HCT116 (cell line): ENCODE measurements at regions not wholly inside any gene's neighbourhood (a gene's known extent, or its start where the extent isn't known, plus 50 kb on each side); places are given as distances from the start of the nearest gene placed in this dataset.

Source experiments
- ATAC-seq: fragments of 200-7000 bp; cut with Tn5 transposase; 2 replicates; pipeline ENCODE4 v1.9.1; 2020; ENCODE audit warnings: mild to moderate bottlenecking, moderate library complexity
- BruUV-seq: library from RNA; stranded (reverse); fragments of 400-500 nt; replicated peaks from 2 replicates; lab custom pipeline; 2021; lab: Mats Ljungman, UMichigan
- CTCF ChIA-PET: fragments of 300-600 bp; sonication (Branson Sonifier 250); formaldehyde crosslinking; loops from one replicate; lab custom pipeline; 2021; ENCODE audit warnings: antibody characterized with exemption; lab: Charles Lee
- POLR2A ChIA-PET: fragments of 300-600, 350-600 bp; sonication (Branson Sonifier 250); formaldehyde crosslinking; loops from one replicate; lab custom pipeline; 2021; ENCODE audit warnings: antibody characterized with exemption; lab: Charles Lee
- RAD21 ChIA-PET, 2 experiments: fragments of 300-600 bp; sonication (Branson Sonifier 250); formaldehyde crosslinking; loops; one replicate each; lab custom pipeline; 2023; ENCODE audit warnings: low total read pairs in 2 of 2; ENCODE audit not compliant: uncharacterized antibody in 2 of 2, unreplicated experiment in 2 of 2, low non-redundant PET in 1 of 2; lab: Charles Lee
- DNase-seq: peaks from one replicate; pipeline ENCODE4 v3.0.0-alpha.2; 2010; ENCODE audit warnings: low read depth, low spot score
- H2AFZ ChIP-seq: fragments of 200-600 bp; shearing (Covaris generic), sonication (generic); 2 replicates; pipeline ENCODE4 v1.6.1; 2017; ENCODE audit warnings: low read depth, mixed run types, mixed read lengths, antibody characterized with exemption, low read length; ENCODE audit not compliant: poor library complexity, severe bottlenecking
- H3K27ac ChIP-seq: 2 replicates; pipeline ENCODE4 v1.5.1; 2012; ENCODE audit warnings: low read depth, low read length
- H3K27me3 ChIP-seq: fragments of 200-600 bp; sonication (generic); 2 replicates; pipeline ENCODE4 v1.6.1; 2016; ENCODE audit warnings: mixed run types, low read length, mixed read lengths; ENCODE audit not compliant: insufficient read depth
- H3K36me3 ChIP-seq, 2 experiments: fragments of 200-500 bp in 1 of 2; fragments of 200-600 bp in 1 of 2; sonication (Bioruptor generic) in 1 of 2; sonication (generic) in 1 of 2; 2 replicates each; pipeline versions ENCODE4 v1.5.1 to v1.6.1; 2014 to 2016; ENCODE audit warnings: low read length in 2 of 2, inconsistent platforms in 1 of 2, mixed read lengths in 1 of 2, mixed run types in 1 of 2; ENCODE audit not compliant: insufficient read depth in 2 of 2, control insufficient read depth in 1 of 2
- H3K4me1 ChIP-seq, 2 experiments: fragments of 200-600 bp in 1 of 2; sonication (generic) in 1 of 2; 2 replicates each; pipeline versions ENCODE4 v1.5.1 to v1.6.1; 2012 to 2017; ENCODE audit warnings: low read length in 2 of 2, inconsistent platforms in 1 of 2, mild to moderate bottlenecking in 1 of 2, mixed read lengths in 1 of 2, mixed run types in 1 of 2, moderate library complexity in 1 of 2; ENCODE audit not compliant: insufficient read depth in 2 of 2, control insufficient read depth in 1 of 2
- H3K4me2 ChIP-seq: fragments of 200-600 bp; sonication (generic); 2 replicates; pipeline ENCODE4 v1.6.1; 2017; ENCODE audit warnings: mixed run types, low read length, mixed read lengths
- H3K4me3 ChIP-seq, 2 experiments: fragments of 200-600 bp in 1 of 2; sonication (generic) in 1 of 2; replicated peaks in 1 of 2; 2 replicates each; pipeline ENCODE4 v1.5.1; 2011 to 2016; ENCODE audit warnings: low read length in 2 of 2, control low read depth in 1 of 2, low read depth in 1 of 2, mild to moderate bottlenecking in 1 of 2, mixed read lengths in 1 of 2, mixed run types in 1 of 2
- H3K79me2 ChIP-seq: fragments of 200-600 bp; sonication (generic); 2 replicates; pipeline ENCODE4 v1.6.1; 2017; ENCODE audit warnings: mild to moderate bottlenecking, mixed run types, low read length, moderate library complexity, mixed read lengths; ENCODE audit not compliant: insufficient read depth
- H3K9ac ChIP-seq: fragments of 200-600 bp; sonication (generic); 2 replicates; pipeline ENCODE4 v1.6.1; 2016; ENCODE audit warnings: low read length, mixed read lengths
- H3K9me2 ChIP-seq: fragments of 200-600 bp; sonication (generic), shearing (Covaris generic); 2 replicates; pipeline ENCODE4 v1.6.1; 2017; ENCODE audit warnings: mixed run types, mild to moderate bottlenecking, moderate library complexity; ENCODE audit not compliant: insufficient read depth
- H3K9me3 ChIP-seq, 2 experiments: fragments of 200-500 bp in 1 of 2; fragments of 200-600 bp in 1 of 2; sonication (Bioruptor generic) in 1 of 2; sonication (generic) in 1 of 2; 2 replicates each; pipeline ENCODE4 v1.6.1; 2014 to 2017; ENCODE audit warnings: low read length in 2 of 2, mixed read lengths in 2 of 2, inconsistent platforms in 1 of 2, low read depth in 1 of 2, mild to moderate bottlenecking in 1 of 2, mixed run types in 1 of 2, moderate library complexity in 1 of 2; ENCODE audit not compliant: control insufficient read depth in 1 of 2, insufficient read depth in 1 of 2
- H4K20me1 ChIP-seq: fragments of 200-600 bp; sonication (generic), shearing (Covaris generic); 2 replicates; pipeline ENCODE4 v1.6.1; 2017; ENCODE audit warnings: mixed run types, mild to moderate bottlenecking, moderate library complexity; ENCODE audit not compliant: insufficient read depth
- ATF3 ChIP-seq: IDR thresholded peaks from 2 replicates; pipeline ENCODE4 v1.6.1; 2012
- CBX3 ChIP-seq: IDR thresholded peaks from 2 replicates; pipeline ENCODE4 v1.6.1; 2012; ENCODE audit warnings: low read depth
- CEBPB ChIP-seq: IDR thresholded peaks from 2 replicates; pipeline ENCODE4 v1.6.1; 2012; ENCODE audit warnings: low read depth
- EGR1 ChIP-seq: IDR thresholded peaks from 2 replicates; pipeline ENCODE4 v1.6.1; 2012; ENCODE audit warnings: low read depth
- ELF1 ChIP-seq: IDR thresholded peaks from 2 replicates; pipeline ENCODE4 v1.6.1; 2012; ENCODE audit warnings: low read depth, borderline replicate concordance
- EZH2 ChIP-seq: fragments of 200-600 bp; sonication (generic); IDR thresholded peaks from 2 replicates; pipeline ENCODE4 v1.6.1; 2017; ENCODE audit warnings: antibody characterized with exemption, mixed run types
- EZH2phosphoT487 ChIP-seq: fragments of 200-600 bp; IDR thresholded peaks from 2 replicates; pipeline ENCODE4 v1.6.1; 2018; ENCODE audit warnings: antibody characterized with exemption, borderline replicate concordance
- FOSL1 ChIP-seq: IDR thresholded peaks from 2 replicates; pipeline ENCODE4 v1.6.1; 2012; ENCODE audit warnings: low read depth
- JUND ChIP-seq: IDR thresholded peaks from 2 replicates; pipeline ENCODE4 v1.6.1; 2012
- POLR2A ChIP-seq: IDR thresholded peaks from 2 replicates; pipeline ENCODE4 v1.7.0; 2011; ENCODE audit warnings: borderline replicate concordance; ENCODE audit not compliant: insufficient read depth, insufficient read length; ENCODE audit errors: extremely low read depth
- POLR2AphosphoS5 ChIP-seq: IDR thresholded peaks from 2 replicates; pipeline ENCODE4 v1.6.1; 2011; ENCODE audit warnings: mild to moderate bottlenecking, low read depth, low read length, moderate library complexity
- RAD21 ChIP-seq: IDR thresholded peaks from 2 replicates; pipeline ENCODE4 v1.6.1; 2012; ENCODE audit warnings: low read depth, mild to moderate bottlenecking
- REST ChIP-seq: IDR thresholded peaks from 2 replicates; pipeline ENCODE4 v1.6.1; 2012; ENCODE audit warnings: low read depth
- SIN3A ChIP-seq: IDR thresholded peaks from 2 replicates; pipeline ENCODE4 v1.6.1; 2012; ENCODE audit warnings: low read depth
- SP1 ChIP-seq: IDR thresholded peaks from 2 replicates; pipeline ENCODE4 v1.6.1; 2012; ENCODE audit warnings: low read depth
- SRF ChIP-seq: IDR thresholded peaks from 2 replicates; pipeline ENCODE4 v1.6.1; 2012; ENCODE audit warnings: low read depth
- ZBTB33 ChIP-seq: IDR thresholded peaks from 2 replicates; pipeline ENCODE4 v1.6.1; 2011; ENCODE audit warnings: mild to moderate bottlenecking, low read length, moderate library complexity; ENCODE audit not compliant: insufficient replicate concordance; ENCODE audit errors: extremely low read depth
- ZFX ChIP-seq: fragments of 450-650 bp; IDR thresholded peaks from 2 replicates; pipeline ENCODE4 v1.6.1; 2017
- intact Hi-C: fragments of 100-400 bp; cut with micrococcal nuclease; formaldehyde crosslinking; loops from 2 replicates; pipeline ENCODE4 v1.10.0; 2022
- TF ChIP-seq, protein P1 (sequence below): IDR thresholded peaks from 2 replicates; pipeline ENCODE4 v1.6.1; 2012

DNA sequence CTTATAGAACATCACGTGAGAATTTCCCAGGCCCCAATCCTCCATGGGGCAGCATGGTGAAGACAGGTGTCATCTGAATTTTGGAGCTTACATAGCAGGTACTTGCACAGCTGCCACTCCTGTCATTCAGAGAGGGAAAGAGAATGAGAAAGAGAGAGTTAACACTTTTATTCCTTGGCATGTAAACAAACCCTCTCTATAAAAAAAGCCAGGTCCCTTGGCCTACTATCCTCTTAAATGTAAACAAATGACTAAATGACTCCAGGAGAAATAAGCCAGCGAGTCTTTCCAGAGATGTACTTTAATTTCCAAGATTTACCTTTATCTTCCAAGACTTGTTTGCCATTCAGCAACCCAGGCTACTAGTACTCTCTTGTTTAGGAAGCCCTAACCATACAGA, 195.3 kb upstream of the HTR2A start:
- ChIA-PET CTCF (no interaction called here), POLR2A (no interaction called here), RAD21 (no interaction called here)
- no peak overlapping the region for H3K27ac ChIP-seq
- no peak overlapping the region for H3K4me2 ChIP-seq
- H3K36me3 ChIP-seq = no peaks in the 10 kb centered on the region
- DNase-seq = no peak
- no peaks in the 10 kb centered on the region for H3K4me1 ChIP-seq
- H3K9me2 ChIP-seq = no peaks in the 10 kb centered on the region
- no peak for ATAC-seq
- TF ChIP-seq POLR2A (no peak), ATF3 (no peak), RAD21 (no peak), ELF1 (no peak), REST (no peak), EZH2 (no peak), CEBPB (no peak), EZH2phosphoT487 (no peak), POLR2AphosphoS5 (no peak), SIN3A (no peak), ZBTB33 (no peak), FOSL1 (no peak), ZFX (no peak), SP1 (no peak), CBX3 (no peak), EGR1 (no peak), JUND (no peak), SRF (no peak)
- TF ChIP-seq, protein P1, sequence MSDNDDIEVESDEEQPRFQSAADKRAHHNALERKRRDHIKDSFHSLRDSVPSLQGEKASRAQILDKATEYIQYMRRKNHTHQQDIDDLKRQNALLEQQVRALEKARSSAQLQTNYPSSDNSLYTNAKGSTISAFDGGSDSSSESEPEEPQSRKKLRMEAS = no peak
- no peaks in the 10 kb centered on the region for H3K9me3 ChIP-seq
- intact Hi-C loops = no loop called here
- no peak overlapping the region for H2AFZ ChIP-seq
- no peaks in the 10 kb centered on the region for H3K79me2 ChIP-seq
- H4K20me1 ChIP-seq = no peaks in the 10 kb centered on the region
- no TSS peak for BruUV-seq
- H3K4me3 ChIP-seq = no peak overlapping the region
- no peaks in the 10 kb centered on the region for H3K27me3 ChIP-seq
- H3K9ac ChIP-seq = no peak overlapping the region
